Fibroblast of lung (primary cell): ENCODE measurements at regions not wholly inside any gene's neighbourhood (a gene's known extent, or its start where the extent isn't known, plus 50 kb on each side); places are given as distances from the start of the nearest gene placed in this dataset.

ENCODE experiments used
- DNase-seq, 2 donors: peaks; one replicate each; pipeline versions ENCODE4 v3.0.0 to v3.0.0-alpha.2; 2010; ENCODE audit warnings: low read depth in 2 of 2
- H2AFZ ChIP-seq: 2 replicates; pipeline ENCODE4 v1.5.1; 2012; ENCODE audit warnings: low read length, control low read depth, inconsistent platforms
- H3K27ac ChIP-seq: 2 replicates; pipeline ENCODE4 v1.5.1; 2011; ENCODE audit warnings: low read length, control low read depth; ENCODE audit not compliant: insufficient read depth
- H3K27me3 ChIP-seq: 2 replicates; pipeline ENCODE4 v1.5.1; 2011; ENCODE audit warnings: mild to moderate bottlenecking, low read length; ENCODE audit not compliant: control insufficient read depth, insufficient read depth
- H3K36me3 ChIP-seq: 2 replicates; pipeline ENCODE4 v1.5.1; 2011; ENCODE audit warnings: low read length; ENCODE audit not compliant: control insufficient read depth, insufficient read depth
- H3K4me1 ChIP-seq: 2 replicates; pipeline ENCODE4 v1.5.1; 2011; ENCODE audit warnings: low read length; ENCODE audit not compliant: control insufficient read depth, insufficient read depth; ENCODE audit errors: extremely low read depth
- H3K4me2 ChIP-seq: 2 replicates; pipeline ENCODE4 v1.5.1; 2011; ENCODE audit warnings: low read length, control low read depth; ENCODE audit not compliant: insufficient read depth; ENCODE audit errors: extremely low read depth
- H3K4me3 ChIP-seq, 4 experiments: fragments of 200-600 bp in 1 of 4; sonication (generic) in 1 of 4; replicated peaks in 1 of 4; 2 replicates each; pipeline ENCODE4 v1.5.1; 2011 to 2016; ENCODE audit warnings: low read length in 4 of 4, low read depth in 3 of 4, mild to moderate bottlenecking in 3 of 4, control low read depth in 2 of 4, inconsistent platforms in 1 of 4, mixed read lengths in 1 of 4; ENCODE audit not compliant: insufficient read depth in 1 of 4; ENCODE audit errors: control extremely low read depth in 1 of 4
- H3K79me2 ChIP-seq: 2 replicates; pipeline ENCODE4 v1.5.1; 2012; ENCODE audit warnings: mild to moderate bottlenecking, low read length, inconsistent platforms; ENCODE audit not compliant: control insufficient read depth, insufficient read depth
- H3K9ac ChIP-seq: 2 replicates; pipeline ENCODE4 v1.5.1; 2011; ENCODE audit warnings: mild to moderate bottlenecking, low read length, control low read depth; ENCODE audit not compliant: insufficient read depth
- H3K9me3 ChIP-seq: 2 replicates; pipeline ENCODE4 v1.5.1; 2012; ENCODE audit warnings: low read depth, low read length; ENCODE audit not compliant: control insufficient read depth, insufficient read depth
- H4K20me1 ChIP-seq: 2 replicates; pipeline ENCODE4 v1.5.1; 2011; ENCODE audit warnings: low read length; ENCODE audit not compliant: control insufficient read depth, insufficient read depth; ENCODE audit errors: extremely low read depth
- CTCF ChIP-seq, 2 donors: IDR thresholded peaks in 1 of 2; conservative IDR thresholded peaks in 1 of 2; 1 replicate in 1 of 2; 2 replicates in 1 of 2; pipeline ENCODE4 v1.5.1; 2011 to 2012; ENCODE audit warnings: low read length in 2 of 2, control low read depth in 1 of 2, inconsistent platforms in 1 of 2, low read depth in 1 of 2, mild to moderate bottlenecking in 1 of 2
- EZH2 ChIP-seq: IDR thresholded peaks from 2 replicates; pipeline ENCODE4 v1.5.1; 2012; ENCODE audit warnings: low read length, control low read depth, mild to moderate bottlenecking; ENCODE audit errors: missing control alignments

DNA sequence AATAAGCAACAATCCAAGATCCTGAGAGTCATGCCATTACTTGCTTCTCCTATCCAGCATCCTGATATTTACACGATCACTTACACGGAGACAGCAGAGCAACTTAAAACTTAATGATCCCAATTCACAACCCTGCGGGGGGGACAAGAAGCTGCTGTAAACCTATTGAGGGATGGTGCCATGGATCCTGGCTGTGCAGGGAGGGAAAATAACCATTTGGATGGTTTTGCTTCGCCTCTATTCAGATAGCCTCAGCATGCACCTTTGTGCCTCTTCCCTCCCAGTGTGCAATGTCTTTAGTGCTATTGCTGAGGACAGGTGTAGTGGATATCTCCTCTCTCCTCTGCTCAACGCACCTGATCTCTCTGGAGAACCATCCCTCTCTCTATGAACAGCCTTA is 89.7 kb upstream of the PPARGC1A start:
- Histone ChIP-seq H3K4me1 (no peaks in the 10 kb centered on the region), H3K4me3 (no peak overlapping the region), H3K27ac (no peak overlapping the region), H2AFZ (no peak overlapping the region), H3K36me3 (no peaks in the 10 kb centered on the region), H3K4me2 (no peak overlapping the region), H3K9me3 (no peaks in the 10 kb centered on the region), H3K79me2 (no peaks in the 10 kb centered on the region), H4K20me1 (no peaks in the 10 kb centered on the region), H3K27me3 (no peaks in the 10 kb centered on the region), H3K9ac (no peak overlapping the region)
- no peak for DNase-seq
- no peak for TF ChIP-seq EZH2
- TF ChIP-seq CTCF (conservative IDR thresholded peaks at IDR 0.05 in 1 of 2, IDR thresholded peaks at IDR 0.05 in 1 of 2; ENCODE audit: low read depth in 1 of 2, low read length in 2 of 2), result no peak

DNA sequence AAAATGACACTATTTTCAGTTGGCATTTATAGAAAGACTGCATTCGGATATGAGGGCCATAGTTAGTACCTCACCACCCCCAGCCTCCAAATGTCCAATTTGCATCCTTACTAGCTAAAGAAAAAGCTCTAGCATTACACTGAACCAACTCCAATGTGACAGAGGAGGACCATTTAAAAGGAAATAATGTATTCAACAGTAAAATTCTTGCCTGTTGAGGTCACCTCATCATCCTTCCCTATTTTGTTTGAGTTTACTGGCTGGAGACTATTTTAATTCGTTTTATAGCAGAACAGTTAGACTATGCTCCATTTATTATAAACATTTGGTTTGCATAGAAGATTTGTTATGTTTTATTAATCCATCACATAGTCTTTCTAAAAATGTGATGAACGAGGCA is 88.2 kb upstream of the PPARGC1A start:
- H3K79me2 ChIP-seq, result no peaks in the 10 kb centered on the region
- H3K4me2 ChIP-seq, result no peak overlapping the region
- no peaks in the 10 kb centered on the region for H3K4me1 ChIP-seq
- H3K27me3 ChIP-seq, result no peaks in the 10 kb centered on the region
- DNase-seq, result peak; percentile 25 to 47
- H3K9me3 ChIP-seq, result no peaks in the 10 kb centered on the region
- no peak overlapping the region for H3K9ac ChIP-seq
- no peak for TF ChIP-seq EZH2
- no peak for TF ChIP-seq CTCF (conservative IDR thresholded peaks at IDR 0.05 in 1 of 2, IDR thresholded peaks at IDR 0.05 in 1 of 2; ENCODE audit: low read depth in 1 of 2, low read length in 2 of 2)
- no peak overlapping the region for H2AFZ ChIP-seq
- no peaks in the 10 kb centered on the region for H3K36me3 ChIP-seq
- H3K4me3 ChIP-seq, result no peak overlapping the region
- H3K27ac ChIP-seq, result no peak overlapping the region
- no peaks in the 10 kb centered on the region for H4K20me1 ChIP-seq

DNA sequence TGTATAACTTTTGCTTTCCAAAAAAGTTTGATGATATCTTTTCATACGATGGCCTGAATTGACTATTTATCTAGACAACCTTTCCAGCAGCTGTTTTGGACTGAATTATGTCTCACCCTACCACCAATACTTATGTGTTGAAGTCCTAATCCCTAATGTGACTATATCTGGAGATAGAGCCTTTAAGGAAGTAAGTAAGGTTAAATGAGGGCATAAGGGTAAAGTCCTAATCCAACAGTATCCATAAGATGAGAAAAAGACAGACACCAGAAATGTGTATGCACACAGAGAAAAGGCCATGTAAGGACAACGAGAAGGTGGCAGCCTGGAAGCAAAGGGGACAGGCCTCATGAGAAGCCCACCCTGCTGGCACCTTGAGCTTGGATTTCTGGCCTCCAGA is 86.6 kb upstream of the PPARGC1A start:
- Histone ChIP-seq H3K9ac (no peak overlapping the region), H3K27ac (no peak overlapping the region), H3K4me1 (no peaks in the 10 kb centered on the region), H3K9me3 (no peaks in the 10 kb centered on the region), H4K20me1 (no peaks in the 10 kb centered on the region), H2AFZ (no peak overlapping the region), H3K79me2 (no peaks in the 10 kb centered on the region), H3K4me3 (no peak overlapping the region), H3K36me3 (no peaks in the 10 kb centered on the region), H3K4me2 (no peak overlapping the region), H3K27me3 (no peaks in the 10 kb centered on the region)
- no peak for DNase-seq
- no peak for TF ChIP-seq CTCF (conservative IDR thresholded peaks at IDR 0.05 in 1 of 2, IDR thresholded peaks at IDR 0.05 in 1 of 2; ENCODE audit: low read depth in 1 of 2, low read length in 2 of 2)
- no peak for TF ChIP-seq EZH2
